GM23338 (cell line): ENCODE measurements at regions not wholly inside any gene's neighbourhood (a gene's known extent, or its start where the extent isn't known, plus 50 kb on each side); places are given as distances from the start of the nearest gene placed in this dataset.

Experiments used
- CREB1 ChIP-seq: fragments of 250-450 bp; sonication (Bioruptor Pico); IDR thresholded peaks from 2 replicates; pipeline ENCODE4 v1.5.0; 2020; ENCODE audit warnings: low read depth, mild to moderate bottlenecking, moderate library complexity
- EZH2 ChIP-seq: fragments of 200-600 bp; sonication (generic); IDR thresholded peaks from one replicate; pipeline ENCODE4 v1.8.0; 2017; ENCODE audit warnings: antibody characterized with exemption, mild to moderate bottlenecking, low read depth; ENCODE audit not compliant: unreplicated experiment
- EZH2phosphoT487 ChIP-seq: fragments of 200-600 bp; sonication (generic); IDR thresholded peaks from one replicate; pipeline ENCODE4 v1.8.1; 2018; ENCODE audit warnings: antibody characterized with exemption; ENCODE audit not compliant: unreplicated experiment
- JUNB ChIP-seq: IDR thresholded peaks from one replicate; pipeline ENCODE4 v1.6.1; 2016; ENCODE audit warnings: antibody characterized with exemption; ENCODE audit not compliant: unreplicated experiment
- NANOG ChIP-seq: IDR thresholded peaks from 2 replicates; pipeline ENCODE4 v1.6.1; 2016; ENCODE audit warnings: antibody characterized with exemption, borderline replicate concordance
- POLR2AphosphoS5 ChIP-seq: IDR thresholded peaks from 2 replicates; pipeline ENCODE4 v1.6.1; 2016; ENCODE audit warnings: antibody characterized with exemption, low read depth
- STAT1 ChIP-seq: IDR thresholded peaks from one replicate; pipeline ENCODE4 v1.6.1; 2016; ENCODE audit warnings: antibody characterized with exemption; ENCODE audit not compliant: unreplicated experiment
- ZNF114 ChIP-seq: fragments of 250-450 bp; sonication (Bioruptor Pico); IDR thresholded peaks from 2 replicates; pipeline ENCODE4 v1.5.0; 2020; ENCODE audit warnings: mild to moderate bottlenecking, moderate library complexity
- TF ChIP-seq, protein P1 (sequence below): fragments of 250-450 bp; sonication (Bioruptor Pico); IDR thresholded peaks from 2 replicates; pipeline ENCODE4 v1.5.0; 2020; ENCODE audit warnings: mild to moderate bottlenecking, moderate library complexity
- TF ChIP-seq, protein P2 (sequence below): IDR thresholded peaks from 2 replicates; pipeline ENCODE4 v1.6.1; 2016; ENCODE audit warnings: antibody characterized with exemption
- TF ChIP-seq, protein P3 (sequence below): IDR thresholded peaks from one replicate; pipeline ENCODE4 v1.6.1; 2018; ENCODE audit warnings: antibody characterized with exemption; ENCODE audit not compliant: unreplicated experiment

GRCh38 chr4:164424846-164425245, 329.1 kb upstream of the SMIM31 start (continued):
- TF ChIP-seq, protein P1, sequence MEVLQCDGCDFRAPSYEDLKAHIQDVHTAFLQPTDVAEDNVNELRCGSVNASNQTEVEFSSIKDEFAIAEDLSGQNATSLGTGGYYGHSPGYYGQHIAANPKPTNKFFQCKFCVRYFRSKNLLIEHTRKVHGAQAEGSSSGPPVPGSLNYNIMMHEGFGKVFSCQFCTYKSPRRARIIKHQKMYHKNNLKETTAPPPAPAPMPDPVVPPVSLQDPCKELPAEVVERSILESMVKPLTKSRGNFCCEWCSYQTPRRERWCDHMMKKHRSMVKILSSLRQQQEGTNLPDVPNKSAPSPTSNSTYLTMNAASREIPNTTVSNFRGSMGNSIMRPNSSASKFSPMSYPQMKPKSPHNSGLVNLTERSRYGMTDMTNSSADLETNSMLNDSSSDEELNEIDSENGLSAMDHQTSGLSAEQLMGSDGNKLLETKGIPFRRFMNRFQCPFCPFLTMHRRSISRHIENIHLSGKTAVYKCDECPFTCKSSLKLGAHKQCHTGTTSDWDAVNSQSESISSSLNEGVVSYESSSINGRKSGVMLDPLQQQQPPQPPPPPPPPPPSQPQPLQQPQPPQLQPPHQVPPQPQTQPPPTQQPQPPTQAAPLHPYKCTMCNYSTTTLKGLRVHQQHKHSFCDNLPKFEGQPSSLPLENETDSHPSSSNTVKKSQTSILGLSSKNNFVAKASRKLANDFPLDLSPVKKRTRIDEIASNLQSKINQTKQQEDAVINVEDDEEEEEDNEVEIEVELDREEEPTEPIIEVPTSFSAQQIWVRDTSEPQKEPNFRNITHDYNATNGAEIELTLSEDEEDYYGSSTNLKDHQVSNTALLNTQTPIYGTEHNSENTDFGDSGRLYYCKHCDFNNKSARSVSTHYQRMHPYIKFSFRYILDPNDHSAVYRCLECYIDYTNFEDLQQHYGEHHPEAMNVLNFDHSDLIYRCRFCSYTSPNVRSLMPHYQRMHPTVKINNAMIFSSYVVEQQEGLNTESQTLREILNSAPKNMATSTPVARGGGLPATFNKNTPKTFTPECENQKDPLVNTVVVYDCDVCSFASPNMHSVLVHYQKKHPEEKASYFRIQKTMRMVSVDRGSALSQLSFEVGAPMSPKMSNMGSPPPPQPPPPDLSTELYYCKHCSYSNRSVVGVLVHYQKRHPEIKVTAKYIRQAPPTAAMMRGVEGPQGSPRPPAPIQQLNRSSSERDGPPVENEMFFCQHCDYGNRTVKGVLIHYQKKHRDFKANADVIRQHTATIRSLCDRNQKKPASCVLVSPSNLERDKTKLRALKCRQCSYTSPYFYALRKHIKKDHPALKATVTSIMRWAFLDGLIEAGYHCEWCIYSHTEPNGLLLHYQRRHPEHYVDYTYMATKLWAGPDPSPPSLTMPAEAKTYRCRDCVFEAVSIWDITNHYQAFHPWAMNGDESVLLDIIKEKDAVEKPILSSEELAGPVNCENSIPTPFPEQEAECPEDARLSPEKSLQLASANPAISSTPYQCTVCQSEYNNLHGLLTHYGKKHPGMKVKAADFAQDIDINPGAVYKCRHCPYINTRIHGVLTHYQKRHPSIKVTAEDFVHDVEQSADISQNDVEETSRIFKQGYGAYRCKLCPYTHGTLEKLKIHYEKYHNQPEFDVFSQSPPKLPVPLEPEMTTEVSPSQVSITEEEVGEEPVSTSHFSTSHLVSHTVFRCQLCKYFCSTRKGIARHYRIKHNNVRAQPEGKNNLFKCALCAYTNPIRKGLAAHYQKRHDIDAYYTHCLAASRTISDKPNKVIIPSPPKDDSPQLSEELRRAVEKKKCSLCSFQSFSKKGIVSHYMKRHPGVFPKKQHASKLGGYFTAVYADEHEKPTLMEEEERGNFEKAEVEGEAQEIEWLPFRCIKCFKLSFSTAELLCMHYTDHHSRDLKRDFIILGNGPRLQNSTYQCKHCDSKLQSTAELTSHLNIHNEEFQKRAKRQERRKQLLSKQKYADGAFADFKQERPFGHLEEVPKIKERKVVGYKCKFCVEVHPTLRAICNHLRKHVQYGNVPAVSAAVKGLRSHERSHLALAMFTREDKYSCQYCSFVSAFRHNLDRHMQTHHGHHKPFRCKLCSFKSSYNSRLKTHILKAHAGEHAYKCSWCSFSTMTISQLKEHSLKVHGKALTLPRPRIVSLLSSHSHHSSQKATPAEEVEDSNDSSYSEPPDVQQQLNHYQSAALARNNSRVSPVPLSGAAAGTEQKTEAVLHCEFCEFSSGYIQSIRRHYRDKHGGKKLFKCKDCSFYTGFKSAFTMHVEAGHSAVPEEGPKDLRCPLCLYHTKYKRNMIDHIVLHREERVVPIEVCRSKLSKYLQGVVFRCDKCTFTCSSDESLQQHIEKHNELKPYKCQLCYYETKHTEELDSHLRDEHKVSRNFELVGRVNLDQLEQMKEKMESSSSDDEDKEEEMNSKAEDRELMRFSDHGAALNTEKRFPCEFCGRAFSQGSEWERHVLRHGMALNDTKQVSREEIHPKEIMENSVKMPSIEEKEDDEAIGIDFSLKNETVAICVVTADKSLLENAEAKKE, result no peak
- no peak for TF ChIP-seq POLR2AphosphoS5
- TF ChIP-seq EZH2, result no peak
- no peak for TF ChIP-seq JUNB
- TF ChIP-seq STAT1, result no peak
- TF ChIP-seq, protein P2, sequence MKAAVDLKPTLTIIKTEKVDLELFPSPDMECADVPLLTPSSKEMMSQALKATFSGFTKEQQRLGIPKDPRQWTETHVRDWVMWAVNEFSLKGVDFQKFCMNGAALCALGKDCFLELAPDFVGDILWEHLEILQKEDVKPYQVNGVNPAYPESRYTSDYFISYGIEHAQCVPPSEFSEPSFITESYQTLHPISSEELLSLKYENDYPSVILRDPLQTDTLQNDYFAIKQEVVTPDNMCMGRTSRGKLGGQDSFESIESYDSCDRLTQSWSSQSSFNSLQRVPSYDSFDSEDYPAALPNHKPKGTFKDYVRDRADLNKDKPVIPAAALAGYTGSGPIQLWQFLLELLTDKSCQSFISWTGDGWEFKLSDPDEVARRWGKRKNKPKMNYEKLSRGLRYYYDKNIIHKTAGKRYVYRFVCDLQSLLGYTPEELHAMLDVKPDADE, result no peak
- TF ChIP-seq ZNF114 (CRISPR knock-in tag), result no peak
- no peak for TF ChIP-seq EZH2phosphoT487
- TF ChIP-seq, protein P3, sequence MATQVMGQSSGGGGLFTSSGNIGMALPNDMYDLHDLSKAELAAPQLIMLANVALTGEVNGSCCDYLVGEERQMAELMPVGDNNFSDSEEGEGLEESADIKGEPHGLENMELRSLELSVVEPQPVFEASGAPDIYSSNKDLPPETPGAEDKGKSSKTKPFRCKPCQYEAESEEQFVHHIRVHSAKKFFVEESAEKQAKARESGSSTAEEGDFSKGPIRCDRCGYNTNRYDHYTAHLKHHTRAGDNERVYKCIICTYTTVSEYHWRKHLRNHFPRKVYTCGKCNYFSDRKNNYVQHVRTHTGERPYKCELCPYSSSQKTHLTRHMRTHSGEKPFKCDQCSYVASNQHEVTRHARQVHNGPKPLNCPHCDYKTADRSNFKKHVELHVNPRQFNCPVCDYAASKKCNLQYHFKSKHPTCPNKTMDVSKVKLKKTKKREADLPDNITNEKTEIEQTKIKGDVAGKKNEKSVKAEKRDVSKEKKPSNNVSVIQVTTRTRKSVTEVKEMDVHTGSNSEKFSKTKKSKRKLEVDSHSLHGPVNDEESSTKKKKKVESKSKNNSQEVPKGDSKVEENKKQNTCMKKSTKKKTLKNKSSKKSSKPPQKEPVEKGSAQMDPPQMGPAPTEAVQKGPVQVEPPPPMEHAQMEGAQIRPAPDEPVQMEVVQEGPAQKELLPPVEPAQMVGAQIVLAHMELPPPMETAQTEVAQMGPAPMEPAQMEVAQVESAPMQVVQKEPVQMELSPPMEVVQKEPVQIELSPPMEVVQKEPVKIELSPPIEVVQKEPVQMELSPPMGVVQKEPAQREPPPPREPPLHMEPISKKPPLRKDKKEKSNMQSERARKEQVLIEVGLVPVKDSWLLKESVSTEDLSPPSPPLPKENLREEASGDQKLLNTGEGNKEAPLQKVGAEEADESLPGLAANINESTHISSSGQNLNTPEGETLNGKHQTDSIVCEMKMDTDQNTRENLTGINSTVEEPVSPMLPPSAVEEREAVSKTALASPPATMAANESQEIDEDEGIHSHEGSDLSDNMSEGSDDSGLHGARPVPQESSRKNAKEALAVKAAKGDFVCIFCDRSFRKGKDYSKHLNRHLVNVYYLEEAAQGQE, result no peak
- no peak for TF ChIP-seq CREB1
- no peak for TF ChIP-seq NANOG
